Astrocyte (in vitro differentiated cells and primary cell): ENCODE measurements at regions not wholly inside any gene's neighbourhood (a gene's known extent, or its start where the extent isn't known, plus 50 kb on each side); places are given as distances from the start of the nearest gene placed in this dataset.

Experiments used
- DNase-seq: peaks from one replicate; pipeline ENCODE4 v3.0.0-alpha.2; 2010; ENCODE audit warnings: low read depth
- FAIRE-seq: peaks from 2 replicates; lab custom pipeline; 2011; peaks lifted over from hg19 to GRCh38; lab: Jason Lieb, UNC
- H2AFZ ChIP-seq: 2 replicates; pipeline ENCODE4 v1.6.0; 2012; ENCODE audit warnings: low read depth, low read length, inconsistent platforms
- H3K27ac ChIP-seq: 2 replicates; pipeline ENCODE4 v1.5.1; 2011; ENCODE audit warnings: low read depth, low read length, inconsistent platforms
- H3K27me3 ChIP-seq: 2 replicates; pipeline ENCODE4 v1.6.0; 2011; ENCODE audit warnings: low read length, inconsistent platforms; ENCODE audit not compliant: insufficient read depth
- H3K36me3 ChIP-seq: 2 replicates; pipeline ENCODE4 v1.5.1; 2011; ENCODE audit warnings: low read length, inconsistent platforms; ENCODE audit not compliant: insufficient read depth
- H3K4me1 ChIP-seq: 2 replicates; pipeline ENCODE4 v1.5.1; 2011; ENCODE audit warnings: low read length, inconsistent platforms; ENCODE audit not compliant: insufficient read depth
- H3K4me2 ChIP-seq: 2 replicates; pipeline ENCODE4 v1.6.0; 2012; ENCODE audit warnings: low read length, inconsistent platforms
- H3K4me3 ChIP-seq: 2 replicates; pipeline ENCODE4 v1.5.1; 2011; ENCODE audit warnings: low read depth, mild to moderate bottlenecking, low read length, inconsistent platforms; ENCODE audit not compliant: insufficient read depth
- H3K79me2 ChIP-seq: 2 replicates; pipeline ENCODE4 v1.6.0; 2012; ENCODE audit warnings: mild to moderate bottlenecking, low read length, inconsistent platforms; ENCODE audit not compliant: insufficient read depth
- H3K9ac ChIP-seq: 2 replicates; pipeline ENCODE4 v1.6.0; 2012; ENCODE audit warnings: mild to moderate bottlenecking, low read length, inconsistent platforms
- H3K9me3 ChIP-seq: 2 replicates; pipeline ENCODE4 v1.5.1; 2012; ENCODE audit warnings: low read depth, mild to moderate bottlenecking, low read length, inconsistent platforms; ENCODE audit not compliant: insufficient read depth
- H4K20me1 ChIP-seq: 2 replicates; pipeline ENCODE4 v1.6.0; 2012; ENCODE audit warnings: low read length, inconsistent platforms; ENCODE audit not compliant: insufficient read depth
- H3K27ac Mint-ChIP-seq: one replicate; pipeline ENCODE4 v1.8.0; 2021; ENCODE audit warnings: mild to moderate bottlenecking, mixed read lengths; ENCODE audit not compliant: unreplicated experiment
- H3K27me3 Mint-ChIP-seq: one replicate; pipeline ENCODE4 v1.8.0; 2021; ENCODE audit warnings: low read depth, mixed read lengths; ENCODE audit not compliant: unreplicated experiment
- H3K36me3 Mint-ChIP-seq: one replicate; pipeline ENCODE4 v1.8.0; 2021; ENCODE audit warnings: low read depth, mixed read lengths; ENCODE audit not compliant: unreplicated experiment
- H3K4me1 Mint-ChIP-seq: one replicate; pipeline ENCODE4 v1.8.0; 2021; ENCODE audit warnings: low read depth, mixed read lengths; ENCODE audit not compliant: unreplicated experiment
- H3K4me3 Mint-ChIP-seq: one replicate; pipeline ENCODE4 v1.8.0; 2021; ENCODE audit warnings: mild to moderate bottlenecking, moderate library complexity, mixed read lengths; ENCODE audit not compliant: unreplicated experiment
- H3K9me3 Mint-ChIP-seq: one replicate; pipeline ENCODE4 v1.8.0; 2021; ENCODE audit warnings: mild to moderate bottlenecking, mixed read lengths; ENCODE audit not compliant: unreplicated experiment
- EZH2 ChIP-seq: IDR thresholded peaks from 2 replicates; pipeline ENCODE4 v1.6.1; 2012; ENCODE audit warnings: mild to moderate bottlenecking, low read length, inconsistent platforms; ENCODE audit not compliant: insufficient read depth
- TF ChIP-seq, protein P1 (sequence below): IDR thresholded peaks from 2 replicates; pipeline ENCODE4 v1.5.1; 2011; ENCODE audit warnings: low read depth, mild to moderate bottlenecking, inconsistent platforms, low read length, moderate library complexity; ENCODE audit not compliant: insufficient read depth

DNA sequence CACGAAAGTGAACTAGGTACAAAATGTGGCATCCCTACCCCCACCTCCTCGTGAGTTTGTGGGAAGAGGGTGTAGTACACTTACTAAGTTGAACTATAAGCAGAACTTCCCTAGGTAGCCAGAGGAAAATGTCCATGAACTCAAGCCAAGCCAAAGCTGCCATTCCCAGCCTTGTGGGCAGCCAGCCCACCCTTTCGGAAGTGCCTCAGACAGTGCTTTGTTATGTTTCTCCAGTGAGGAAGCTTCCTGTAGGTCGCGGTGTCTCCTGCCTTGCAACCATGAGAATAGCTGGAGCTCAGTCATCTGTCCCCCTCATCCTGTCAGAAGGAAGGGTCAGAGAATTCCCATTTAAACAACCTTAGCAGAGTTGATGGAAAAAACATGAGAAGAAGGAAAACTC lies 266.9 kb downstream of the DUSP6 start:
- no peak overlapping the region for H3K9ac ChIP-seq
- FAIRE-seq (no peak), DNase-seq (no peak)
- peak overlapping the region; percentile 31 for H3K4me2 ChIP-seq
- H3K4me1 Mint-ChIP-seq, result peaks cover 12% of the 10 kb centered on the region
- no peak overlapping the region for H3K27ac ChIP-seq
- H3K4me3 Mint-ChIP-seq, result no peak overlapping the region
- no peaks in the 10 kb centered on the region for H3K9me3 Mint-ChIP-seq
- H3K4me1 ChIP-seq, result peaks cover 15% of the 10 kb centered on the region
- H3K4me3 ChIP-seq, result no peak overlapping the region
- no peaks in the 10 kb centered on the region for H3K9me3 ChIP-seq
- H3K79me2 ChIP-seq, result no peaks in the 10 kb centered on the region
- H3K36me3 Mint-ChIP-seq, result no peaks in the 10 kb centered on the region
- no peak overlapping the region for H3K27ac Mint-ChIP-seq
- no peaks in the 10 kb centered on the region for H4K20me1 ChIP-seq
- no peaks in the 10 kb centered on the region for H3K27me3 Mint-ChIP-seq
- no peaks in the 10 kb centered on the region for H3K27me3 ChIP-seq
- no peaks in the 10 kb centered on the region for H3K36me3 ChIP-seq
- TF ChIP-seq EZH2, result no peak
- TF ChIP-seq, protein P1, sequence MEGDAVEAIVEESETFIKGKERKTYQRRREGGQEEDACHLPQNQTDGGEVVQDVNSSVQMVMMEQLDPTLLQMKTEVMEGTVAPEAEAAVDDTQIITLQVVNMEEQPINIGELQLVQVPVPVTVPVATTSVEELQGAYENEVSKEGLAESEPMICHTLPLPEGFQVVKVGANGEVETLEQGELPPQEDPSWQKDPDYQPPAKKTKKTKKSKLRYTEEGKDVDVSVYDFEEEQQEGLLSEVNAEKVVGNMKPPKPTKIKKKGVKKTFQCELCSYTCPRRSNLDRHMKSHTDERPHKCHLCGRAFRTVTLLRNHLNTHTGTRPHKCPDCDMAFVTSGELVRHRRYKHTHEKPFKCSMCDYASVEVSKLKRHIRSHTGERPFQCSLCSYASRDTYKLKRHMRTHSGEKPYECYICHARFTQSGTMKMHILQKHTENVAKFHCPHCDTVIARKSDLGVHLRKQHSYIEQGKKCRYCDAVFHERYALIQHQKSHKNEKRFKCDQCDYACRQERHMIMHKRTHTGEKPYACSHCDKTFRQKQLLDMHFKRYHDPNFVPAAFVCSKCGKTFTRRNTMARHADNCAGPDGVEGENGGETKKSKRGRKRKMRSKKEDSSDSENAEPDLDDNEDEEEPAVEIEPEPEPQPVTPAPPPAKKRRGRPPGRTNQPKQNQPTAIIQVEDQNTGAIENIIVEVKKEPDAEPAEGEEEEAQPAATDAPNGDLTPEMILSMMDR, result no peak
- H2AFZ ChIP-seq, result peak overlapping the region; percentile 57

GRCh38 chr12:89084751-89085150 lies 267.6 kb downstream of the DUSP6 start:
- DNase-seq (peak; percentile 51), FAIRE-seq (no peak)
- Histone ChIP-seq H3K9ac (no peak overlapping the region), H3K27ac (no peak overlapping the region), H3K36me3 (no peaks in the 10 kb centered on the region), H3K79me2 (no peaks in the 10 kb centered on the region), H3K9me3 (no peaks in the 10 kb centered on the region), H3K4me2 (peak overlapping the region; percentile 31), H3K27me3 (no peaks in the 10 kb centered on the region), H2AFZ (no peak overlapping the region), H3K4me1 (peaks cover 15% of the 10 kb centered on the region), H3K4me3 (no peak overlapping the region), H4K20me1 (no peaks in the 10 kb centered on the region)
- Mint-ChIP-seq H3K4me1 (peaks cover 12% of the 10 kb centered on the region), H3K27ac (no peak overlapping the region), H3K4me3 (no peak overlapping the region), H3K9me3 (no peaks in the 10 kb centered on the region), H3K27me3 (no peaks in the 10 kb centered on the region), H3K36me3 (no peaks in the 10 kb centered on the region)
- TF ChIP-seq EZH2, result no peak
- TF ChIP-seq, protein P1, result no peak

GRCh38 chr12:89083491-89083890 lies 268.8 kb downstream of the DUSP6 start:
- no peaks in the 10 kb centered on the region for H3K9me3 ChIP-seq
- no peak overlapping the region for H3K9ac ChIP-seq
- H3K4me2 ChIP-seq, result no peak overlapping the region
- peaks cover 15% of the 10 kb centered on the region for H3K4me1 ChIP-seq
- H3K27me3 ChIP-seq, result no peaks in the 10 kb centered on the region
- no peaks in the 10 kb centered on the region for H3K36me3 ChIP-seq
- peaks cover 12% of the 10 kb centered on the region for H3K4me1 Mint-ChIP-seq
- H3K27me3 Mint-ChIP-seq, result no peaks in the 10 kb centered on the region
- no peak overlapping the region for H3K27ac ChIP-seq
- H4K20me1 ChIP-seq, result no peaks in the 10 kb centered on the region
- TF ChIP-seq EZH2, result no peak
- TF ChIP-seq, protein P1, result no peak
- H2AFZ ChIP-seq, result no peak overlapping the region
- FAIRE-seq (no peak), DNase-seq (no peak)
- no peaks in the 10 kb centered on the region for H3K9me3 Mint-ChIP-seq
- H3K4me3 ChIP-seq, result no peak overlapping the region
- H3K4me3 Mint-ChIP-seq, result no peak overlapping the region
- no peaks in the 10 kb centered on the region for H3K79me2 ChIP-seq
- no peaks in the 10 kb centered on the region for H3K36me3 Mint-ChIP-seq
- no peak overlapping the region for H3K27ac Mint-ChIP-seq
